ENCODE measurements at regions not wholly inside any gene's neighbourhood (a gene's known extent, or its start where the extent isn't known, plus 50 kb on each side); places are given as distances from the start of the nearest gene placed in this dataset.

DNA sequence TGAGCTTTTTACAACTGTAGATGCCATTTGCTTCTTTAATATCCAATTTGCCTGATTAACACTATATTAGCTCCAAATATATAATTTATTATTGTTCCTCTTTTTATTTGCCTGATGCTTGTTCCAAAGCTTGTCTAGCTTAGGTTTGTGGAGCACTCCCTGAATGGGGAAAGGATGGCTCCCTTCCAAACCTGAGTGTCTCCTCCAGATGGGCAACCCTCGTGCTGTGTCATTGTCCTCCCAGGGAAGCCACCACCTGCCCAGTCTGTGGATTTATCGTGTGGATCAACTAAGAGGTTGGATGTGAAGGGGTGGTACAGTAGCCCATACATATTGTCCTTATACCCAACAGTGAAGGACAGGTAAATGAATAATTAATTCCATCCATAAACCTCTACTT, 404.9 kb downstream of the CDK5RAP2 start:
- no peak for DNase-seq
- H3K9me3 ChIP-seq, result peaks cover 0 to 5% (median 0%) of the 10 kb centered on the region in 8 donors
- 72 to 83% (median 82%) methylated on average over 2 of the region's 2 CpGs for WGBS, 5 donors
- no peak overlapping the region for H3K4me3 ChIP-seq
- H3K4me1 ChIP-seq, result no peaks in the 10 kb centered on the region
- H3K27ac ChIP-seq, result no peak overlapping the region
- no peaks in the 10 kb centered on the region for H3K27me3 ChIP-seq (replicated peaks in 1 of 7)
- intact Hi-C loops (cut with DNase I; ENCODE audit: low total_unique reads), result no loop called here
- TF ChIP-seq POLR2AphosphoS5 (IDR thresholded peaks at IDR 0.05), result no peak
- no peak for TF ChIP-seq POLR2A (IDR thresholded peaks at IDR 0.05)
- TF ChIP-seq, protein P1, sequence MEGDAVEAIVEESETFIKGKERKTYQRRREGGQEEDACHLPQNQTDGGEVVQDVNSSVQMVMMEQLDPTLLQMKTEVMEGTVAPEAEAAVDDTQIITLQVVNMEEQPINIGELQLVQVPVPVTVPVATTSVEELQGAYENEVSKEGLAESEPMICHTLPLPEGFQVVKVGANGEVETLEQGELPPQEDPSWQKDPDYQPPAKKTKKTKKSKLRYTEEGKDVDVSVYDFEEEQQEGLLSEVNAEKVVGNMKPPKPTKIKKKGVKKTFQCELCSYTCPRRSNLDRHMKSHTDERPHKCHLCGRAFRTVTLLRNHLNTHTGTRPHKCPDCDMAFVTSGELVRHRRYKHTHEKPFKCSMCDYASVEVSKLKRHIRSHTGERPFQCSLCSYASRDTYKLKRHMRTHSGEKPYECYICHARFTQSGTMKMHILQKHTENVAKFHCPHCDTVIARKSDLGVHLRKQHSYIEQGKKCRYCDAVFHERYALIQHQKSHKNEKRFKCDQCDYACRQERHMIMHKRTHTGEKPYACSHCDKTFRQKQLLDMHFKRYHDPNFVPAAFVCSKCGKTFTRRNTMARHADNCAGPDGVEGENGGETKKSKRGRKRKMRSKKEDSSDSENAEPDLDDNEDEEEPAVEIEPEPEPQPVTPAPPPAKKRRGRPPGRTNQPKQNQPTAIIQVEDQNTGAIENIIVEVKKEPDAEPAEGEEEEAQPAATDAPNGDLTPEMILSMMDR (IDR thresholded peaks at IDR 0.05 in 8 of 11, conservative IDR thresholded peaks at IDR 0.05 in 3 of 11), result no peak
- no peaks in the 10 kb centered on the region for H3K36me3 ChIP-seq

DNA sequence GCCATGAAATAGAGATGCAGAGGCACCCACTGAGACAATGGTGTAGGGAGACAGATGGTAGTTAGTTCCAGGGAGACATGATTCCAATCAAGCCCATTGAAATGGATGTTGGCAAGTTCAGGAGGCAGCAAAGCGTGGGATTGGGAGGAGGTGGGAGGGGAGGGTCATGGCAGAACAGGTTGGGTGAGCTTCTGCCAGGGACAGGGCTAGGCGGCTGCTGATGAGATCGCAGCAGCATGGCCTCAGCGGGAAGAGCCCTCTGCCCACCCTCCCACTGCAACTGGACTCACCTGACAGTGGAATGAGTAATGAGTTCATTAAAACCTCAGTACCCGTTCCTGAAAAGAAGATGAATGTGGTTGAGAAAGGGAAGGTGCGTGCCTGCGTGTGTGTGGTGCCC, 418.2 kb downstream of the CDK5RAP2 start:
- no peak for DNase-seq
- Histone ChIP-seq H3K4me1 (no peaks in the 10 kb centered on the region), H3K27me3 (replicated peaks in 1 of 7) (no peaks in the 10 kb centered on the region), H3K36me3 (no peaks in the 10 kb centered on the region), H3K27ac (no peak overlapping the region), H3K9me3 (peaks cover 0 to 13% (median 0%) of the 10 kb centered on the region in 8 donors), H3K4me3 (no peak overlapping the region)
- TF ChIP-seq POLR2AphosphoS5 (IDR thresholded peaks at IDR 0.05) (no peak), POLR2A (IDR thresholded peaks at IDR 0.05) (no peak)
- TF ChIP-seq, protein P1 (IDR thresholded peaks at IDR 0.05 in 8 of 11, conservative IDR thresholded peaks at IDR 0.05 in 3 of 11), result no peak
- intact Hi-C loops (cut with DNase I; ENCODE audit: low total_unique reads), result no loop called here
- WGBS, 5 donors, result 52 to 73% (median 56%) methylated on average over 7 of the region's 7 CpGs

DNA sequence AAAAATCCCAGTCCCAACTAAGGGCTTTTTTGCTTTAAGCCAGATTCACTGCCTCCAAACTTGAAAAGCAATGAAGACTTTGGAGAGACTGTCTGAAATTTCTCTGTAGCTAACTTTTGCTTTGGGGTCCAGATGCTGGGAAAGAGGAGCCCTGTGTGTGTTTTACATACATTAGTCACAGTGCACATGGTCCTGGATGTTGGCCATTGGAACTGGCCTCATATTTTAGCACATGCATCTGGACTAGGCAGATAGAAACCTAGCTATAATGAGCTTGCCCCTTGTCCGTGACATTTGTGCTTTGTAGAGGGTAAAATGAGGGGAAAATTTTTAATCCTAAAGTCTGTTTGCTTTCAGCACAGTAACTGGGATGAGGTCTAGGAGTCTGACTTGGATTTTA, 421.7 kb downstream of the CDK5RAP2 start:
- no peak for DNase-seq
- Histone ChIP-seq H3K27ac (no peak overlapping the region), H3K27me3 (replicated peaks in 1 of 7) (no peaks in the 10 kb centered on the region), H3K4me3 (no peak overlapping the region), H3K36me3 (no peaks in the 10 kb centered on the region), H3K9me3 (peaks cover 0 to 13% (median 0%) of the 10 kb centered on the region in 8 donors), H3K4me1 (no peaks in the 10 kb centered on the region)
- 76 to 91% (median 86%) methylated on average over 1 of the region's 1 CpG for WGBS, 5 donors
- no peak for TF ChIP-seq POLR2A (IDR thresholded peaks at IDR 0.05)
- intact Hi-C loops (cut with DNase I; ENCODE audit: low total_unique reads), result no loop called here

DNA sequence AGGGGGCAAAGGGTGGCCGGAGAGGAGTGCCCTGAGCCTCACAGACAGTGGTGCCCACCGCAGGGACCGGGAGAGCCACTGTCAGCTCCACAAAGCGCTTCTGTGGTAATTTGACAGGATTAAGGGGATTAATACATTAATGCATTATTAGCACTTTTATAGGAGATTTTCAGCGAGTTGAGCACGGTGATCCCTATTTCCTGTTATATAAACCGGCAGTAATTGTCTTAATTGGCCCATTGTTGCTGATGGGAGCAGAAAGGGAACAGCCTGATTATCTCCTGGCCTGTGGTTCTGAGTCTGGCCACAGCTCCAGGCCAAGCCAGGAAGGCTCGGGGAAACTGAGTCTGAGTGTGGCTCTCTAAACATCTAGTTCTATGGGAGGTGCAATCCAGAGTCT, 423.6 kb downstream of the CDK5RAP2 start:
- no peak for DNase-seq
- no peaks in the 10 kb centered on the region for H3K4me1 ChIP-seq
- WGBS, 5 donors, result 57 to 79% (median 63%) methylated on average over 8 of the region's 8 CpGs

More for the DNA sequence above, 423.6 kb downstream of the CDK5RAP2 start:
- Histone ChIP-seq H3K4me3 (no peak overlapping the region), H3K9me3 (peaks cover 0 to 13% (median 0%) of the 10 kb centered on the region in 8 donors), H3K36me3 (no peaks in the 10 kb centered on the region), H3K27ac (no peak overlapping the region), H3K27me3 (replicated peaks in 1 of 7) (no peaks in the 10 kb centered on the region)
- TF ChIP-seq POLR2AphosphoS5 (IDR thresholded peaks at IDR 0.05) (no peak), POLR2A (IDR thresholded peaks at IDR 0.05) (no peak)
- TF ChIP-seq, protein P1 (IDR thresholded peaks at IDR 0.05 in 8 of 11, conservative IDR thresholded peaks at IDR 0.05 in 3 of 11), result no peak
- intact Hi-C loops (cut with DNase I; ENCODE audit: low total_unique reads), result no loop called here

Data from spleen (tissue), 11 donors.